ENCODE measurements at regions not wholly inside any gene's neighbourhood (a gene's known extent, or its start where the extent isn't known, plus 50 kb on each side); places are given as distances from the start of the nearest gene placed in this dataset.

DNA sequence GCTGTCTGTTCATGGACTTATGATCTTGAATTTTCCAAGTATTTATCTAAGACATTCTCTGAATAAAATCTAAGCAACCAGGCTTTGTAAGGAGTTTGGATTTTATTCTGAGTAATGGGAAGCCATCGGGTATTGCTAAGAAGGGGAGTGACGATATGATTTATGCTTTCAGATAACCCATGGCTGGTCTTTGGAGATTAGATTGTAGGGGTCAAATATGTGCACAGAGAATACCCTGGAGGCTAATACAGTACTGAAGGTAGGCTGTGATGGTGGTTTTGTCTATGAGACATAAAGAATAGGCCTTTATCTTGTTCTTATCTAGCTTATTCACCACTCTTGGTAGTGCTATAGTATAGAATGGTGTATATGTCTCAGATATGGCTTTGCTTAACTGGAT is 60.0 kb upstream of the C5orf46 start:
- no peak overlapping the region for H3K4me3 ChIP-seq (ENCODE audit: low read depth, low read length)
- TF ChIP-seq, protein P1, sequence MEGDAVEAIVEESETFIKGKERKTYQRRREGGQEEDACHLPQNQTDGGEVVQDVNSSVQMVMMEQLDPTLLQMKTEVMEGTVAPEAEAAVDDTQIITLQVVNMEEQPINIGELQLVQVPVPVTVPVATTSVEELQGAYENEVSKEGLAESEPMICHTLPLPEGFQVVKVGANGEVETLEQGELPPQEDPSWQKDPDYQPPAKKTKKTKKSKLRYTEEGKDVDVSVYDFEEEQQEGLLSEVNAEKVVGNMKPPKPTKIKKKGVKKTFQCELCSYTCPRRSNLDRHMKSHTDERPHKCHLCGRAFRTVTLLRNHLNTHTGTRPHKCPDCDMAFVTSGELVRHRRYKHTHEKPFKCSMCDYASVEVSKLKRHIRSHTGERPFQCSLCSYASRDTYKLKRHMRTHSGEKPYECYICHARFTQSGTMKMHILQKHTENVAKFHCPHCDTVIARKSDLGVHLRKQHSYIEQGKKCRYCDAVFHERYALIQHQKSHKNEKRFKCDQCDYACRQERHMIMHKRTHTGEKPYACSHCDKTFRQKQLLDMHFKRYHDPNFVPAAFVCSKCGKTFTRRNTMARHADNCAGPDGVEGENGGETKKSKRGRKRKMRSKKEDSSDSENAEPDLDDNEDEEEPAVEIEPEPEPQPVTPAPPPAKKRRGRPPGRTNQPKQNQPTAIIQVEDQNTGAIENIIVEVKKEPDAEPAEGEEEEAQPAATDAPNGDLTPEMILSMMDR (IDR thresholded peaks at IDR 0.05; ENCODE audit: borderline replicate concordance, insufficient read depth, low read depth, low read length), result no peak

DNA sequence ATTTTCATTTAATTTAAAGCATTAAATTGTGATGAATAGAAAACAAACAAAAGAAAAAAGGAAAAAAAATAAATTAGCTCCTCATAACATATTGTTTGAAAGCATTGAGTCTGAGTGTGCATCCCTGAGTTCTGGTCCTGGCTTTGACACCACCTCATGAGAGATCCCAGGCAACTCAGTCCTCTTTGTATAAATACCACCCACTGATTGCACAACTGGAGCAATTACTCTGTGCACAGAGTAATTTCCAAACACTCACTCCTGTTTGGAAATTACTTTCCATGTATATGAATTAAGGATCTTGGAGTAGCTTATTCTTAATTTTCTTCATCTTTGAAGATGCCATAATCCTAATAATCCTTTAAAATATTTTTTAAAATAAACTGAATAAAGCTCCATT is 59.4 kb upstream of the C5orf46 start:
- TF ChIP-seq, protein P1 (IDR thresholded peaks at IDR 0.05; ENCODE audit: borderline replicate concordance, insufficient read depth, low read depth, low read length), result no peak
- no peak overlapping the region for H3K4me3 ChIP-seq (ENCODE audit: low read depth, low read length)

DNA sequence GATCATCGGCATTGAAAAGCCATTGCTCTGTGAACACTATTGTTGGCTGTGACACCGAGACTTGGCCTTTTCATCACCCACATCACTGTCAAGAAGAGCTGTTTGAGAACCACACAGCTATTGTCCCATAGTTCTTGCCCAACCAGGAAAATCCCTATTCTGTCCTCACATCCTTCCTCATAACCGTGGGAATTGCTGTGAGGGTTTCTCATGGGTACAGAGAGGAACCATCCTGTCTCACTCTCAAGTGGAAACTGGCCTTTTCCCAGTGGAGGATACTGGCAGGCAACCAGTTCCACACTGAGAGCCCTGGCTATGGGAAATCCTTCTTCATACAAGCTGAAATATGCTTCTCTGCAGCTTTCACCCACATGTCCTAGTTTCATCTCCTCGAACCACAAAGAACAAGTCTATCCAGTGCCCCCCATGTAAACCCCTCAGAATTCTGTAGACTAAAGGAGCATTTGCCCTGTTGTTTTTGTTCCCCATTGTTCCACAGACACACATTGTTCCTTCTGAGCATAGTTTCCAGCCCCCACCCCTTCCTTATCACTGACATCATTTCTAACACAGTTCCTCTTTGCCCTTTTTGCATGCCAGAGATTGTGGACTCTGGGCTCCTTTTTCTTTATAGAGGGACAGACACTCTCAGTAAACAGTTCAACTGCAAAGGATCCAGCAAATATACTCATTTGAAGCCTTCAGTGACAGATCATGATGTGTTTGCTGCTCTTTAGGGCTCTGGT is 57.8 kb upstream of the C5orf46 start:
- no peak overlapping the region for H3K4me3 ChIP-seq (ENCODE audit: low read depth, low read length)
- TF ChIP-seq, protein P1 (IDR thresholded peaks at IDR 0.05; ENCODE audit: borderline replicate concordance, insufficient read depth, low read depth, low read length), result no peak

DNA sequence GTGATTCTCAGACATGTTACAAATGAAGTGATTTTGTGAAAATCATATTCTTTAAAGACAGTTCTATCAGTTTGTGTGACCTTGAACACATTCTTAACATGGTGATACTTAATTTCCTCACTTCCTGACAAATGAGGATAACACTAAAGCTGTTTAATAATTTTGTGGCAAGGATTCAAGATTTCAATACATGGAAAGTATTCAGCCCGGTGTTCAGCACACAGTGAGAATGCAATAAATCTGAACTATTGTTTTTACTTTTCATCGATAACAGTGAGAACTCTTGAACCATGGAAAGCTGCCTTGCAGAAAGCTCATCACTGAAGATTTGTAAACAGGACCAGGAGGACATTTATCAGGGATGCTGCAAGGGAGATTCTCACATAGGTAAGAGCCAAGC is 57.1 kb upstream of the C5orf46 start:
- no peak overlapping the region for H3K4me3 ChIP-seq (ENCODE audit: low read depth, low read length)

DNA sequence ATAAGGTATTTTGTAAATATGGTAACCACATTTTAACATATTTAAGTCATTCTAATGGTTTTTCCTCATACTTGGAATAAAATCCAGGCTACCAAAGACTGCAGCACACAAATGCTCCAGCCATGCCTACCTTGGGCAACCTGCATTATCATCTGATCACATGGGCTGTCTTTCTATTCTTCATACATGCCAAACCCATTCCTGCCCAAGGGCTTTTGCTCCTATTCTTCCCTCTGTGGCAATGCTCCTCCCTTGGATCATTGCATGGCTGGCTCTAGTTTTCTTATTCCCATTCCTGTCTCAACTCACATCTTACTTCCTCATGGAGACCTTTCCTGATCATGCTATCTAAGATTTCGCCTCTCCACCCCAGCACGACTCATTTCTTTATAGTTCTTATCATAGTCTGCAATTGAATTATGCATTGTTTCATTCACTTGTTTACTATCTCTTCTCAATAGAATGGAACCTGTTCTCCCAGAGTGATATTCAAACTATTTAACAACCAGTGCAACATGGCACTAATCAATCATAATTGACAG is 54.9 kb upstream of the C5orf46 start:
- no peak overlapping the region for H3K4me3 ChIP-seq (ENCODE audit: low read depth, low read length)
- TF ChIP-seq, protein P1 (IDR thresholded peaks at IDR 0.05; ENCODE audit: borderline replicate concordance, insufficient read depth, low read depth, low read length), result no peak

More for the DNA sequence above, 57.1 kb upstream of the C5orf46 start:
- TF ChIP-seq, protein P1 (IDR thresholded peaks at IDR 0.05; ENCODE audit: borderline replicate concordance, insufficient read depth, low read depth, low read length), result no peak

DNA sequence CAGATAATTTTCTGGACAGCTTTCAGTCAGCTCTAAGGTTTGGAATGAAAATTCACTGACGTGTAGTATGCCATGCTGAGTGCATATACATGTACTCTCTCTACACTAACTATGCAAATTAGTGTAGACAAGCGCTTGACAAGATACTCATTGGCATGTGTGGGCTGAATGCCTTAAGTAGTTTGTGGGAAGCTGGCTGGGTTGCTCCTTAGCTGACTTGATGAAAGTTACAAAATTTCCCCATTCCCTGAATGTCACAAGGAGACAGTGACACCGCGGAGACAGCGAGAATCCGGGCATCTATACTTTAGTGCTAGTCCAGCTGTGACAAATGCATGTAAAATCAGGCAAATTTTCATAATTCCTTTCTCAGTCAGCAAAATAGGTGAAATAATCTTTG is 51.6 kb upstream of the C5orf46 start:
- no peak overlapping the region for H3K4me3 ChIP-seq (ENCODE audit: low read depth, low read length)
- TF ChIP-seq, protein P1 (IDR thresholded peaks at IDR 0.05; ENCODE audit: borderline replicate concordance, insufficient read depth, low read depth, low read length), result no peak

DNA sequence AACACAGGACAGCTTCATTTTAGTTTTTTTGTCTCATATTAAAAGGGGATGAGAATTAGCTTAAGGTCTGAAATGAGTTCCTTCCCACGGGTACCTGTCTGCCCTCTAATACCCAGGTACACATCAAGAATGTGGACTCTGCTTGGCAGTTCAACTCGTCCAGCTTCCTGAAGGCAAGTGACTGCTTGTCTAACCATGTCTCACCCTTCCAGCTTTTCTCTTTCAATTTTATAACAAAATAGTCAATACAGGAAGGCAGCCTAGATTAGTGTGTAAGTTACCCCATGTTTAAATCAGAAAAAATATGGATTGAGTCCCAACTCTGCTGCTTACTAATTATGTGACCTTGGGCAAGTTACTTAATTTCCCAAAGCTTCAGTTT is 50.5 kb upstream of the C5orf46 start:
- no peak overlapping the region for H3K4me3 ChIP-seq (ENCODE audit: low read depth, low read length)
- TF ChIP-seq, protein P1 (IDR thresholded peaks at IDR 0.05; ENCODE audit: borderline replicate concordance, insufficient read depth, low read depth, low read length), result no peak
